HG03575 (cell line): ENCODE measurements at regions not wholly inside any gene's neighbourhood (a gene's known extent, or its start where the extent isn't known, plus 50 kb on each side); places are given as distances from the start of the nearest gene placed in this dataset.

ENCODE experiments used
- ATAC-seq: cut with Tn5 transposase; IDR thresholded peaks from one replicate; pipeline ENCODE4 v1.9.1; 2021; ENCODE audit not compliant: unreplicated experiment, insufficient number of reproducible peaks, low FRiP score; ENCODE audit errors: extremely low read depth

GRCh38 chrX:46311581-46312120, 233.6 kb downstream of the ZNF674 start:
- ATAC-seq: no peak

- ATAC-seq: no peak
These were observed 234.3 kb downstream of the ZNF674 start for GRCh38 chrX:46310815-46311497.

- ATAC-seq: no peak
These were observed 237.1 kb downstream of the ZNF674 start for GRCh38 chrX:46308110-46308509.

- ATAC-seq: no peak
These were observed 239.1 kb downstream of the ZNF674 start for GRCh38 chrX:46306103-46306502.

- ATAC-seq: no peak
These were observed 239.8 kb downstream of the ZNF674 start for GRCh38 chrX:46305431-46305830.

GRCh38 chrX:46301903-46302302, 243.3 kb downstream of the ZNF674 start:
- ATAC-seq: no peak

GRCh38 chrX:46298821-46299220, 246.4 kb downstream of the ZNF674 start:
- no peak for ATAC-seq

- no peak for ATAC-seq
These were observed 249.3 kb downstream of the ZNF674 start for GRCh38 chrX:46295963-46296362.

GRCh38 chrX:46294234-46294633, 251.0 kb downstream of the ZNF674 start:
- ATAC-seq: no peak

GRCh38 chrX:46279925-46280313, 265.3 kb downstream of the ZNF674 start:
- ATAC-seq: no peak

- ATAC-seq: no peak
These were observed 265.9 kb downstream of the ZNF674 start for GRCh38 chrX:46279214-46279924.

- ATAC-seq: no peak
These were observed 266.6 kb downstream of the ZNF674 start for GRCh38 chrX:46278572-46278971.

GRCh38 chrX:46268412-46268811, 276.8 kb downstream of the ZNF674 start:
- ATAC-seq: no peak

GRCh38 chrX:46263494-46263893, 281.7 kb downstream of the ZNF674 start:
- ATAC-seq: no peak

- ATAC-seq: no peak
These were observed 282.9 kb downstream of the ZNF674 start for GRCh38 chrX:46262304-46262703.

- no peak for ATAC-seq
These were observed 284.7 kb downstream of the ZNF674 start for GRCh38 chrX:46260499-46260898.

GRCh38 chrX:46258356-46258755, 286.9 kb downstream of the ZNF674 start:
- no peak for ATAC-seq

- no peak for ATAC-seq
These were observed 287.8 kb downstream of the ZNF674 start for GRCh38 chrX:46257451-46257879.

GRCh38 chrX:46256875-46257274, 288.3 kb downstream of the ZNF674 start:
- ATAC-seq: no peak

GRCh38 chrX:46255046-46255445, 290.2 kb downstream of the ZNF674 start:
- no peak for ATAC-seq
